ENCODE measurements at regions not wholly inside any gene's neighbourhood (a gene's known extent, or its start where the extent isn't known, plus 50 kb on each side); places are given as distances from the start of the nearest gene placed in this dataset.
"Not testable (repeated sequence)": the region's sequence is repeated elsewhere in the genome, so short reads cannot be mapped to it uniquely, and the experiment has no call there.

DNA sequence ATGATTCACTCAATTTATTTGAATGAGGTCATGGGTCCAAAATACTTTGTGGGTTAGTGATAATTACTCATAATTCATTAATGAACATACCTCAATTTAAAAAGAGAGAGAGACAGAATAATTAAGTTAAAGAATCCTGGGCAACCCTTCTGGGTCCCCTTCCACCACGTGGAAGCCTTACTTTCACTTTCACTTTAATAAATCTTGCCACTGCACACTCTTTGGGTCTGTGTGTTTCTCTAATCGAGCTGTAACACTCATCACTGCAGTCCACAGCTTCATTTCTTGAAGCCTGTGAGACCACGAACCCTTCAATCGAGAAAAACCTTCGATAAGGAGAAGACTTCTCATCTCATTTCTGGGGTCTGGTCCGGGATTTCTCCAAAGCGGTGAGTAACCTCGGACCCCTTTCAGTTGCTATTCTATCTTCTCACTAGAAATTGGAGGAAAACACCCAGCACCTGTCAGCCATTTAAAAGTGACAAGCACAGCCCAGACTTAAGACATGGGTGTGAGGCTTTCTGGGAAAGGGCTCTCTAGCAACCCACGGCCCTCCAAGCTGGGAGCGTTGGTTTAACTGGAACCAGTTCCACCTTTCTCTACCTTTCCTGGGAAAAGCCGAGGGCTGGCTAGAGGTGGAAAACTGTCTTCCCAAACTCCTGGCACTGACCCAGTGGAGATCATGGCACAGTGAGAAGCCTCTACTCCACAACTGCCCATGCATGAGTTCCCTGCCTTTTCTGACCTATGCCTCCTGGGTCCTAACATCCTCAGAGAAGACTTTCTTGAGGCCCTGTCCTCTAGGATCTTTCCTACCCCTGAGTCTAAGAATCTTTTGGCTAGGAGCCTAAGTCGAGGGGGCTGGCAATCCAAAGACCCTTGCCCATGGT is 148.8 kb upstream of the ATF7IP start:
- DNase-seq (ENCODE audit: low read depth) = no peak
- H3K4me3 ChIP-seq (ENCODE audit: low read depth, low read length) = no peak overlapping the region

DNA sequence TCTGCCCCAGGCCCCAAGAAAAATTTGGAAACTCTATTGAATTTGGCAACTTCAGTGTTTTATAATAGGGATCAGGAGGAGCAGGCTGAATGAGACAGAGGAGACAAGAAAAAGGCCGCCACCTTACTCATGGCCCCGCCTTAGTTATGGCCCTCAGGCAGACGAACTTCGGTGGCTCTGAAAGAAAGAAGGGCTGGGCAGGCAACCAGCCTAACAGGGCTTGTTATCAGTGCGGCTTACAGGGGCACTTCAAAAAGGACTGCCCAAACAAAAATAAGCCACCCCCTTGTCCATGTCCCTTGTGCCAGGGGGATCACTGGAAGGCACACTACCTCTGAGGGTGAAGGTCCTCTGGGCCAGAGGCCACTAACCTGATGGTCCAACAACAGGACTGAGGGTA is 146.3 kb upstream of the ATF7IP start:
- TF ChIP-seq, protein P1, sequence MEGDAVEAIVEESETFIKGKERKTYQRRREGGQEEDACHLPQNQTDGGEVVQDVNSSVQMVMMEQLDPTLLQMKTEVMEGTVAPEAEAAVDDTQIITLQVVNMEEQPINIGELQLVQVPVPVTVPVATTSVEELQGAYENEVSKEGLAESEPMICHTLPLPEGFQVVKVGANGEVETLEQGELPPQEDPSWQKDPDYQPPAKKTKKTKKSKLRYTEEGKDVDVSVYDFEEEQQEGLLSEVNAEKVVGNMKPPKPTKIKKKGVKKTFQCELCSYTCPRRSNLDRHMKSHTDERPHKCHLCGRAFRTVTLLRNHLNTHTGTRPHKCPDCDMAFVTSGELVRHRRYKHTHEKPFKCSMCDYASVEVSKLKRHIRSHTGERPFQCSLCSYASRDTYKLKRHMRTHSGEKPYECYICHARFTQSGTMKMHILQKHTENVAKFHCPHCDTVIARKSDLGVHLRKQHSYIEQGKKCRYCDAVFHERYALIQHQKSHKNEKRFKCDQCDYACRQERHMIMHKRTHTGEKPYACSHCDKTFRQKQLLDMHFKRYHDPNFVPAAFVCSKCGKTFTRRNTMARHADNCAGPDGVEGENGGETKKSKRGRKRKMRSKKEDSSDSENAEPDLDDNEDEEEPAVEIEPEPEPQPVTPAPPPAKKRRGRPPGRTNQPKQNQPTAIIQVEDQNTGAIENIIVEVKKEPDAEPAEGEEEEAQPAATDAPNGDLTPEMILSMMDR (conservative IDR thresholded peaks at IDR 0.05; ENCODE audit: low read depth, low read length) = no peak
- no peak for DNase-seq (ENCODE audit: low read depth)
- H3K4me3 ChIP-seq (ENCODE audit: low read depth, low read length) = no peak overlapping the region

More for the DNA sequence above, 148.8 kb upstream of the ATF7IP start:
- TF ChIP-seq, protein P1 (conservative IDR thresholded peaks at IDR 0.05; ENCODE audit: low read depth, low read length) = no peak

DNA sequence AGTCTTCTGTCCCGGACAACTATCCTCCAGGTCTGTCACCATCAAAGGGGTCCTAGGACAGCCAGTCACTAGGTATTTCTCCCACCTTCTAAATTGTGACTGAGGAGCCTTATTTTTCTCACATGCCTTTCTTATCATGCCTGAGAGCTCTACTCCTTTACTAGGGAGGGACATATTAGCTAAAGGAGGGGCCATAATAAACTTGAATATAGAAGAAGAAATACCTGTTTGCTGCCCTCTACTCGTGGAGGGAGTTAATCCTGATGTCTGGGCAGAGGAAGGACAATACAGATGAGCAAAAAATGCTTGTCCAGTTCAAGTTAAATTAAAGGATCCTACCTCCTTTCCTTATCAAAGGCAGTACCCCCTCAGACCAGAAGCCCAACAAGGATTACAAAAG is 145.8 kb upstream of the ATF7IP start:
- not testable (repeated sequence) for DNase-seq (ENCODE audit: low read depth)

DNA sequence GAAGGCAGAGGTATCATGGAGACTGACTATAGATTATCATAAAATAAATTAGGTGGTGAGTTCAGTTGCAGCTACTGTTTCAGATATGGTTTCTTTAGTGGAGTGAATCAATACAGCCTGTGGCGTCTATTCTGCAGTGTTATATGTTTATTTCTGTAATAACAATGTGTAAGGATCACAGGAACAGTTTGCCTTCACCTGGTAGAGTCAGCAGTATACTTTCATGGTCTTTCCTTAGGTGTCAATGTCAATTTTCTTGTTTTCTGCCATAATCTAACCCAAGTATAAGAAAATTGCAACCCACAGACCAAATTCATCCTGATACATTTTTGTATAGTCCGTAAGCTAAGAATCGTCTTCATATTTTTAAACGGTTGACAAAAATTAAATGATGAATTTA is 140.4 kb upstream of the ATF7IP start:
- DNase-seq (ENCODE audit: low read depth) = no peak
- TF ChIP-seq, protein P1 (conservative IDR thresholded peaks at IDR 0.05; ENCODE audit: low read depth, low read length) = no peak

More for the DNA sequence above, 145.8 kb upstream of the ATF7IP start:
- H3K4me3 ChIP-seq (ENCODE audit: low read depth, low read length) = not testable (repeated sequence)

DNA sequence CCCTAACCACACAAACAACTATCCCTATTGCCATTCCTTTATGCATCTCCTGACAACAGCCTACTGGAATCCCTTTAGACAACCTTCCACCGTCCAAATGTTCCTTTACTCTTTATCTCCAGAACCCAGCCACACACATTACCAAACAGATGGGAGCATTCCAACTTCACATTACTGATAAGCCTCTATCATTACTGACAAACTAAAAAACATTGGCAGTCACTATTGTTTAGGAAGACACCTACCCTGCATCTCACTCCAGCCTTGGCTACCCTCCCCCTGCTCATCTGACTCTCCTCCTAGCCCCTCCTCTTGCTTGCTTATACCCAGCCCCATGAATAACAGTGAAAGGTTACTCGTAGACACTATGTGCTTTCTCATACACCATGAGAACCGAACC is 130.3 kb upstream of the ATF7IP start:
- not testable (repeated sequence) for H3K4me3 ChIP-seq (ENCODE audit: low read depth, low read length)

More for the DNA sequence above, 140.4 kb upstream of the ATF7IP start:
- no peak overlapping the region for H3K4me3 ChIP-seq (ENCODE audit: low read depth, low read length)

DNA sequence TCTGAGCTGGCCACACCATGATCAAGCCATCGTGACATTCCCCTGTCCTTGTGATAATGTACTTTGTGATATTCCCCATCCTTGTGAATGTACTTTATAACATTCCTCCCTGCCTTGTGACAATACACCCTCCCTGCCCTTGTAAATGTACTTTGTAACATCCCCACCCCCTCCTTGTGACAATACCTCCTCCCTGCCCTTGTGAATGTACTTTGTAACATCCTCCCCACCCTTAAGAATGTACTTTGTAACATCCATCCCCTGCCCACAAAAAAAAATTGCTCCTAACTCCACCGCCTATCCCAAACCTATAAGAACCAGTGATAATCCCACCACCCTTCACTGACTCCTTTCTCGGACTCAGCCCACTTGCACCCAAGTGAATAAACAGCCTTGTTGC is 128.8 kb upstream of the ATF7IP start:
- DNase-seq (ENCODE audit: low read depth); H3K4me3 ChIP-seq (ENCODE audit: low read depth, low read length): not testable (repeated sequence)

More for the DNA sequence above, 130.3 kb upstream of the ATF7IP start:
- not testable (repeated sequence) for DNase-seq (ENCODE audit: low read depth)

DNA sequence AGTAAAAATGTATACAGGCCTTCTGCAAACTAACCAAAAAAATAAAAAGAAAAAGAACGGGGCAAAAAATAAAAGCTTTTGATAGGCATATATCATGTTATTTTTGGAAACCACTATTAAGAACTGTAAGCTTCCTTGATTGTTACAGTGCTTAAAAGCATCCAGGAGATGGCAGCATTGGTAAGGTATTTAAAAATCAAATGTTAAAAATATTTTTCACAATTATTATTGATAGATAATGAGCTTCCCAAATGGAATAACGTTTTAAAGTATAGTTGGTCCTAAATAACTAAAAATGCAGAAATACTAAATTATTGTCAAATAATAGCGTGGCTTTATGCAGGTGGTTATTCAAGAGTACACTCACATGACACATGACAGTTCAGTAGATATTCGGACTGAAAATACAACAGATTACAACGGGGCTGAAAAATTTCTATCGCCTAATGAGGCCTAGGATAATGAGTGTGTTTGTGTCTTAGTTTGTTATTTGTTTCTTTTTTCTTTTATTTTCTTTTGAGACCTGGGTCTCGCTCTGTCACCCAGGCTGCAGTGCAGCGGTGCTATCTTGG is 127.2 kb upstream of the ATF7IP start:
- H3K4me3 ChIP-seq (ENCODE audit: low read depth, low read length) = no peak overlapping the region
- no peak for DNase-seq (ENCODE audit: low read depth)
- TF ChIP-seq, protein P1 (conservative IDR thresholded peaks at IDR 0.05; ENCODE audit: low read depth, low read length) = peak; percentile 57

DNA sequence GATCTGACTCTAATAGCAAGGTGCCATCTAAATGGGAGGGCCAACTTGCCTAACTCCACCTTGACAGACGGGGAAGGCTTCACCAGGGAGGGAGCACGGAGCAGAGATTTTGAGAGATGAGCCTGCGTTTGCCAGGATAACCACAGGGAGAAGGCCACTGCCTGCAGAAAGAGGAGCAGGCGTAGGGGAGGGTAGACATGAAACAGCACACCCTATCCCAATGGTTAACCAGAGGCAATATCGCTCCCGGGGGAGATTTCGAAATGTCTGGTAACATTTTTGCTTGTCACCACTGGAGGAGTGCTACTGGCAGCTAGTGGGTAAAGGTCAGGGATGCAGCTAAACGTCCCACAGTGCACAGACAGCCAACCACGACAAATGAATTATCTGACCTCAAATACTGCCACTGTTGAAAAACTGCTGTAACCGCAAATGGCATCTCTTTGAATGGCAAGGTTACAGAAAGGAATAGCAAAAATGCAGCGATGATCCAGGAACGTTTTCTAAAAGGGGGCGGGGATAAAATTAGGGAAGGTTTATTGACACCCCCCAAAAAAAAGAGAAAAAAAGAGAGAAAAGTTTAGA is 126.0 kb upstream of the ATF7IP start:
- no peak for DNase-seq (ENCODE audit: low read depth)
- H3K4me3 ChIP-seq (ENCODE audit: low read depth, low read length) = no peak overlapping the region
- TF ChIP-seq, protein P1 (conservative IDR thresholded peaks at IDR 0.05; ENCODE audit: low read depth, low read length) = no peak
